NT2/D1 (cell line): ENCODE measurements at regions not wholly inside any gene's neighbourhood (a gene's known extent, or its start where the extent isn't known, plus 50 kb on each side); places are given as distances from the start of the nearest gene placed in this dataset.

Experiments
- DNase-seq: peaks from one replicate; pipeline ENCODE4 v3.0.0-alpha.2; 2011; ENCODE audit warnings: low read depth, low spot score
- H3K27me3 ChIP-seq: 2 replicates; pipeline ENCODE4 v1.6.0; 2011; ENCODE audit warnings: mild to moderate bottlenecking; ENCODE audit not compliant: insufficient read length, insufficient read depth
- H3K36me3 ChIP-seq: 2 replicates; pipeline ENCODE4 v1.6.1; 2011; ENCODE audit warnings: mild to moderate bottlenecking, low read length, mixed read lengths; ENCODE audit not compliant: insufficient read depth, insufficient read length
- H3K4me1 ChIP-seq: 2 replicates; pipeline ENCODE4 v1.5.1; 2011; ENCODE audit not compliant: insufficient read depth, insufficient read length
- H3K4me3 ChIP-seq: 2 replicates; pipeline ENCODE4 v1.5.1; 2011; ENCODE audit warnings: low read depth; ENCODE audit not compliant: insufficient read length
- H3K9ac ChIP-seq: 2 replicates; pipeline ENCODE4 v1.6.0; 2011; ENCODE audit warnings: low read depth; ENCODE audit not compliant: insufficient read length
- H3K9me3 ChIP-seq: 2 replicates; pipeline ENCODE4 v1.5.1; 2011; ENCODE audit warnings: mild to moderate bottlenecking, low read length; ENCODE audit not compliant: insufficient read depth
- SUZ12 ChIP-seq: IDR thresholded peaks from 2 replicates; pipeline ENCODE4 v1.6.1; 2011; ENCODE audit not compliant: insufficient read length, insufficient read depth; ENCODE audit errors: extremely low read depth
- YY1 ChIP-seq: IDR thresholded peaks from 2 replicates; pipeline ENCODE4 v1.6.1; 2011; ENCODE audit not compliant: insufficient read length, insufficient read depth
- ZNF274 ChIP-seq: IDR thresholded peaks from 2 replicates; pipeline ENCODE4 v1.6.1; 2011; ENCODE audit warnings: mild to moderate bottlenecking, low read depth, low read length

DNA sequence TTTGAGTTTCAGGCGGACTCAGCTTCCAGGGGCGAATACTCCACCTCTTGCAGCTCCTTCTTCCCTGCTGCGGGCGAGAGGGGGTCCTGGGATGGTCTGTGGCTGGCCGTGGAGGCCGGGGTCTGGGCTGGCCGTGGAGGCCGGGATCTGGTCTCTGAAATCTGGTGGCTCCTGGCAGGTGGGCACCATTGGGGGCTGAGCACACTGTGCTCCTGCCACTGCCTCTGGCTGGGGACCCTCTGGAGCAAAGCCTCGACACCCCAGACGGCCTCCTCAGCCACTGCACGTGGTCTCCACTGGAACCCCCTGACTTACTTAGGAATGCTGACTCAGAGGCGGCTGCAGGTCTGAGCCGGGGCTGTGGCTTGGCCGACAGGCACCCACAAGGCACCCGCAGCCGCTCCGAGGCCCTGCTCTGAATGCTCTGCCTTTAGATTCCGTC, 100.1 kb upstream of the ALKAL2 start:
- no peaks in the 10 kb centered on the region for H3K36me3 ChIP-seq
- no peak overlapping the region for H3K4me3 ChIP-seq
- TF ChIP-seq YY1 (no peak), ZNF274 (no peak), SUZ12 (no peak)
- H3K4me1 ChIP-seq, result no peaks in the 10 kb centered on the region
- H3K9ac ChIP-seq, result no peak overlapping the region
- no peaks in the 10 kb centered on the region for H3K27me3 ChIP-seq
- H3K9me3 ChIP-seq, result no peaks in the 10 kb centered on the region
- DNase-seq, result no peak

DNA sequence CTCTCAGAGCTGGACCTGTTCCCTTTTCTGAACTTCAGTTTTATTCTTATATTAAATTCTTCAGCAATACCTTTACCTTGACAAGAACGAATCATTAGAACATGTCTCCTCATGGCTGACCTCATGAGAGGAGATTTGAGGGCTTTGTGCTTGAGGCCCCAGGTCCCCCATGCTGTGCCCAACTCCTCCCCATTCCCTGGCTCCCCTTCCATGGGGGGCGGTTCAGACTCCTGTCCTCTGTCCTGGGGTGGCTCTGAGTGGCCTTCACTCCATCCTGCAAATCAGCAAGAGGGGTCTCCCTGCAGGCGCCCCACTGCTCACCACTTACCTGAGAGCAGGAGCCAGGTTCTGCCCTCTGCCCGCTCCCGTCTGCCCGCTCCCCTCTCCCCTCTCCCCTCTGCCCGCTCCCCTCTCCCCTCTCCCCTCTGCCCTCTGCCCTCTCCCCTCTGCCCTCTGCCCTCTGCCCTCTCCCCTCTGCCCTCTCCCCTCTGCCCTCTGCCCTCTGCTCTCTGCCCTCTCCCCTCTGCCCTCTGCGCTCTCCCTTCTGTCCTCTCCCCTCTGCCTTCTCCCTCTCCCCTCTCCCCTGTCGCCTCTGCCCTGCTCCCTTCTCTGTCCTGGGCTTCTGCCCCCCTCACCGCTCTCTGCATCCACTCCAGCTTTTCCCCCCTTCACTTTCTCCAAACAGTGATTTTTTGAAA, 98.7 kb upstream of the ALKAL2 start:
- TF ChIP-seq SUZ12 (no peak), ZNF274 (no peak), YY1 (no peak)

DNA sequence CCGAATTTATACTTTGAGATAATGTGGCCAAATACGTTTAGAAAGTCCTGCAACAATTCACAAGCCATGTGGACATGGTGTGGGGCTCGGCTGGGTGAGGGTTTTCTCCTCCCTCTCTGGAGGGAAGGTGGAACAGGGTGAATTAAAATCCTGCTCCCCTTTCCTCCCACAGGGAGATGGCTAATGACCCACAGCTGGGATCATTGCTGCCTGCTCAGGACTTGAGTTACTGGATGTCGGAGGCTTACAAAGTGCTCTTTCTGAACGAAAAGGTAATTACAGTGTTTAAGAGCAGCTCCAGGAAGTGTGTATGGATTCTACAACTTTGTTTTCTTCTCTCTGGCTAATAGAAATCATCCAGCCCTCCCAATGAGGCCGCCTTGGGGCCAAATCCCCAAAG, 97.9 kb upstream of the ALKAL2 start:
- no peaks in the 10 kb centered on the region for H3K27me3 ChIP-seq
- H3K9ac ChIP-seq, result no peak overlapping the region
- no peaks in the 10 kb centered on the region for H3K4me1 ChIP-seq
- TF ChIP-seq SUZ12, result no peak
- TF ChIP-seq ZNF274, result no peak
- TF ChIP-seq YY1, result no peak
- no peak for DNase-seq
- H3K36me3 ChIP-seq, result no peaks in the 10 kb centered on the region
- no peaks in the 10 kb centered on the region for H3K9me3 ChIP-seq
- H3K4me3 ChIP-seq, result no peak overlapping the region

More for the DNA sequence above, 98.7 kb upstream of the ALKAL2 start:
- Histone ChIP-seq H3K9ac (no peak overlapping the region), H3K36me3 (no peaks in the 10 kb centered on the region), H3K4me1 (no peaks in the 10 kb centered on the region), H3K9me3 (no peaks in the 10 kb centered on the region), H3K4me3 (no peak overlapping the region), H3K27me3 (no peaks in the 10 kb centered on the region)
- DNase-seq, result no peak

DNA sequence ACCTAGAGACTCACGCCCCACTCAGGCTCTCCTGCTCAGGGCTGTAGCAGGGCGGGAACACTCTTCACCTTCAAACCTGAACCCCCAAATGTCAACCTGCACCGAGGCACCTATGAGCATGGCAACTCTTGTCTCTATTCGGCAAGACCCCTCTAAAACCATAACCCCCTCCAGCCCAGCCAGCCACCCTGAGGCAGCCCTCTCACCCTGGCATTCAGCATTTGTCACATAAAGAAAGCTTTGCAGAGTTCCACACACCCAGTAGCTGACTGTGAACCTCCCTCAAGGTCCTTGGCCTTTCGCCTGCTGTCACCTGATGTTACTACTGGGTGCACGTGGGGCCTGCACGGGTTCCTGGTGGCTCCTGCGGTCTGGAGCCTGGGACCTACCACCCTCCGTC, 97.2 kb upstream of the ALKAL2 start:
- H3K27me3 ChIP-seq, result no peaks in the 10 kb centered on the region
- H3K4me1 ChIP-seq, result no peaks in the 10 kb centered on the region
- no peak for TF ChIP-seq YY1
- TF ChIP-seq SUZ12, result no peak
- TF ChIP-seq ZNF274, result no peak
- DNase-seq, result no peak
- H3K4me3 ChIP-seq, result no peak overlapping the region
- no peaks in the 10 kb centered on the region for H3K9me3 ChIP-seq
- no peaks in the 10 kb centered on the region for H3K36me3 ChIP-seq
- H3K9ac ChIP-seq, result no peak overlapping the region

- Histone ChIP-seq H3K36me3 (no peaks in the 10 kb centered on the region), H3K9me3 (no peaks in the 10 kb centered on the region), H3K27me3 (no peaks in the 10 kb centered on the region), H3K9ac (no peak overlapping the region), H3K4me3 (no peak overlapping the region), H3K4me1 (no peaks in the 10 kb centered on the region)
- no peak for DNase-seq
- TF ChIP-seq SUZ12, result no peak
- TF ChIP-seq YY1, result no peak
- TF ChIP-seq ZNF274, result no peak
These were observed 96.0 kb upstream of the ALKAL2 start for GRCh38 chr2:383888-384287.

DNA sequence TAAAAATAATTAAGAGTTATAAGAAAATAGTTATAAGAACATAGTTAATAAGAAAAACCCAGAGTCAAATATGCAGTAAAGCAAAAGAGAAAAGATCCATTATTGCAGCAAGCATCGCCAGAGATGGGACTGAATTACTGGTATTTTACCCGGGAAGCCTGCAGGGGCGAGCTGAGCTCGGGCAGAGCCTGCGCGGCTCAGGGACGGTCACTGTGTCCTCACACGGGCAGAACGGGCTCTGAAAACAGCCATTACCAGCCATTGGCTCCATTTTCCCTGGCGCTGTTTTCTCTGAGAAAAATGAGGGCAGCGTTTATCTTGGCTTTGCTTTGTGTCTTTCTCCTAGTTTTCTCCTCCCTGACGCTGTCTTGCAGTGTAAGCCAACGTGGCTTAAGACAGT, 95.3 kb upstream of the ALKAL2 start:
- Histone ChIP-seq H3K9me3 (no peaks in the 10 kb centered on the region), H3K4me1 (no peaks in the 10 kb centered on the region), H3K27me3 (no peaks in the 10 kb centered on the region), H3K9ac (no peak overlapping the region), H3K4me3 (no peak overlapping the region), H3K36me3 (no peaks in the 10 kb centered on the region)
- no peak for DNase-seq
- TF ChIP-seq SUZ12 (no peak), YY1 (no peak), ZNF274 (no peak)

GRCh38 chr2:382728-383022, 94.8 kb upstream of the ALKAL2 start:
- H3K9ac ChIP-seq, result no peak overlapping the region
- H3K9me3 ChIP-seq, result no peaks in the 10 kb centered on the region
- TF ChIP-seq SUZ12 (no peak), ZNF274 (no peak), YY1 (no peak)
- no peaks in the 10 kb centered on the region for H3K36me3 ChIP-seq
- no peak for DNase-seq
- no peak overlapping the region for H3K4me3 ChIP-seq
- H3K27me3 ChIP-seq, result no peaks in the 10 kb centered on the region
- no peaks in the 10 kb centered on the region for H3K4me1 ChIP-seq
